ENCODE measurements at regions not wholly inside any gene's neighbourhood (a gene's known extent, or its start where the extent isn't known, plus 50 kb on each side); places are given as distances from the start of the nearest gene placed in this dataset.
"Not testable (repeated sequence)": the region's sequence is repeated elsewhere in the genome, so short reads cannot be mapped to it uniquely, and the experiment has no call there.

DNA sequence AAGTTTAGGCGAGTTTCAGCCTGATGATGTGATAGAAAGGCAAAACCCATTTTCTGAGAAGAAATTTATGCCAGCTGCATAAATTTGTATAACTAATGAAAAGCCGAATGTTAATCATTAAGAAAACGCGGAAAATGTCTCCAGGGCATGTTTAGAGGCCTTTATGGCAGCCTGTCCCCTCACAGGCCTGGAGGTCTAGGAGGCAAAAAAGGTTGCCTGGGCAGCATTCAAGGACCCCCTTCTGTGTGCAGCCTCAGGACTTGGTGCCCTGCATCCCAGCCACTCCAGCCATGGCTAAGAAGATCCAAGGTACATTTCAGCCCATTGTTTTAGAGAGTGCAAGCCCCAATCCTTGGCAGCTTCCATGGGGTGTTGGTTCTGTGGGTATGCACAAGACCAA lies 614.2 kb downstream of the SLITRK5 start:
- H3K36me3 Mint-ChIP-seq: no peaks in the 10 kb centered on the region
- H3K9me3 Mint-ChIP-seq: peaks cover 4% of the 10 kb centered on the region
- DNase-seq (no peak), ATAC-seq (ENCODE audit: low read depth) (no peak)
- H3K4me1 Mint-ChIP-seq: no peaks in the 10 kb centered on the region
- POLR2A ChIA-PET: no interaction called here
- no peaks in the 10 kb centered on the region for H3K27me3 Mint-ChIP-seq
- no peak overlapping the region for H3K27ac Mint-ChIP-seq
- no peak overlapping the region for H3K4me3 Mint-ChIP-seq

DNA sequence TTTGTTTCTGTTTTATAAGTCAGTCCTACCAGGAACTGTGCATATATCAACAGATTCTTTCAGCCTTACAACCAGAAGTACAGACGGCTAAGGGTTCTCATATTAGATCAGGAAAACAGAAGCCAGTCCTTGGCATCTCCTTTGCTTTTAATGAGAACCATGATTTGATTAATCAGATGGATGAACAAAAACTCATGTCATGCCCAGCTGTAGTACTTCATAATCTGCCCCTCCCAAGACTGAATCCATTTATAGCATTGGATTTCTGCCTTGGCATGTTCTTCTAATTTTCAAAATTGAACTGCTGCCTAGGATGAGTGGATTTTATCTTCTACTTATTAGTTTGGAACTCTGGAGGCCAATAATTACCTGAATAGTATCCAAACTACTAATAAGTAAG lies 617.2 kb downstream of the SLITRK5 start:
- ATAC-seq (ENCODE audit: low read depth) (no peak), DNase-seq (no peak)
- H3K4me1 Mint-ChIP-seq: no peaks in the 10 kb centered on the region
- peaks cover 4% of the 10 kb centered on the region for H3K9me3 Mint-ChIP-seq
- no peaks in the 10 kb centered on the region for H3K36me3 Mint-ChIP-seq
- no peak overlapping the region for H3K4me3 Mint-ChIP-seq
- no peak overlapping the region for H3K27ac Mint-ChIP-seq
- POLR2A ChIA-PET: no interaction called here
- H3K27me3 Mint-ChIP-seq: no peaks in the 10 kb centered on the region

DNA sequence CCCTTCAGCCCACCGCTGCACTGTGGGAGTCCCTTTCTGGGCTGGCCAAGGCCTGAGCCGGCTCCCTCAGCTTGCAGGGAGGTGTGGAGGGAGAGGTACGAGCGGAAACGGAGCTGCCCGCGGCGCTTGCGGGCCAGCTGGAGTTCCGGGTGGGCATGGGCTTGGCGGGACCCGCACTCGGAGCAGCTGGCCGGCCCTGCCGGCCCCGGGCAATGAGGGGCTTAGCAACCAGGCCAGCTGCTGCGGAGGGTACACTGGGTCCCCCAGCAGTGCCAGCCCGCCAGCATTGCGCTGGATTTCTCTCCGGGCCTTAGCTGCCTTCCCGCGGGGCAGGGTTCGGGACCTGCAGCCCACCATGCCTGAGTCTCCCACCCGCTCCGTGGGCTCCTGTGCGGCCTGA lies 620.6 kb downstream of the SLITRK5 start:
- POLR2A ChIA-PET; DNase-seq; ATAC-seq (ENCODE audit: low read depth): not testable (repeated sequence)

DNA sequence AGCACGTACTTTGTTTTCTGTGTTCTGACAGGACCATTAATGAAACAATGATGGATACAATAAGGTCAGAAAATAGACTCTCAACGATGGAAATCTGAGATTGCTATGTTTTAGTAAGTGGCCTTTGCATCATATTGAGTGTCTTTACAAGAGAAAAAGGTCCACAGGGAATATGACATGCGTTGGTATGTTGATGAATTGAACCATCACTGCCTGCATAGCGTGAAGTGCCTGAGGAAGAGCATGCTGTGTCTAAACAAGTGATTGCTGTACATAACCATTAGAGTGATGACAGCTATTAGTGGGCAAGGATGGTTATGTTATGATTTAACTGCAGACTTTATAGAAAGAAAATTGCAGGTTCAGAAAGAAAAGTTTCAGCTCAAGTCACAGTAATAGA lies 623.2 kb downstream of the SLITRK5 start:
- H3K9me3 Mint-ChIP-seq: peaks cover 1% of the 10 kb centered on the region
- ATAC-seq (ENCODE audit: low read depth) (no peak), DNase-seq (no peak)
- H3K4me3 Mint-ChIP-seq: no peak overlapping the region
- no peaks in the 10 kb centered on the region for H3K4me1 Mint-ChIP-seq
- no peaks in the 10 kb centered on the region for H3K27me3 Mint-ChIP-seq
- POLR2A ChIA-PET: no interaction called here
- no peaks in the 10 kb centered on the region for H3K36me3 Mint-ChIP-seq
- H3K27ac Mint-ChIP-seq: no peak overlapping the region

More for the DNA sequence above, 620.6 kb downstream of the SLITRK5 start:
- H3K9me3 Mint-ChIP-seq, H3K27me3 Mint-ChIP-seq, H3K27ac Mint-ChIP-seq, H3K4me1 Mint-ChIP-seq, H3K4me3 Mint-ChIP-seq, H3K36me3 Mint-ChIP-seq: not testable (repeated sequence)

DNA sequence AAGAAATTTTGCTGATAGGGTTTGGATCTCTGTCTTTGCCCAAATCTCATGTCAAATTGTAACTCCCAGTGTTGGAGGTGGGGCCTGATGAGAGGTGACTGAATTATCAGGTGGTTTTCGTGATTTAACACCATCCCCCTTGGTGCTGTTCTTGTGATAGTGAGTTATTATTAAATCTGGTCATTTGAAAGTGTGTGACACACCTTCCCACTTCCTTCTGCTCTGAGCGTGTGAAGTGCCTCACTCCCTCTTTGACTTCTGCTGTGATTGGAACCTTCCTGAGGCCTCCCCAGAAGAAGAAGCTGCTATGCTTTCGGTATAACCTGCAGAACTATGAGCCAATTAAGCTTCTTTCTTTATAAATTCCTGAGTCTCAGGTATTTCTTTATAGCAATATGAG lies 632.0 kb downstream of the SLITRK5 start:
- H3K27me3 Mint-ChIP-seq: no peaks in the 10 kb centered on the region
- no peaks in the 10 kb centered on the region for H3K36me3 Mint-ChIP-seq
- H3K4me1 Mint-ChIP-seq: no peaks in the 10 kb centered on the region
- H3K27ac Mint-ChIP-seq: no peak overlapping the region
- peaks cover 9% of the 10 kb centered on the region for H3K9me3 Mint-ChIP-seq
- ATAC-seq (ENCODE audit: low read depth) (no peak), DNase-seq (no peak)
- no peak overlapping the region for H3K4me3 Mint-ChIP-seq
- POLR2A ChIA-PET: no interaction called here

DNA sequence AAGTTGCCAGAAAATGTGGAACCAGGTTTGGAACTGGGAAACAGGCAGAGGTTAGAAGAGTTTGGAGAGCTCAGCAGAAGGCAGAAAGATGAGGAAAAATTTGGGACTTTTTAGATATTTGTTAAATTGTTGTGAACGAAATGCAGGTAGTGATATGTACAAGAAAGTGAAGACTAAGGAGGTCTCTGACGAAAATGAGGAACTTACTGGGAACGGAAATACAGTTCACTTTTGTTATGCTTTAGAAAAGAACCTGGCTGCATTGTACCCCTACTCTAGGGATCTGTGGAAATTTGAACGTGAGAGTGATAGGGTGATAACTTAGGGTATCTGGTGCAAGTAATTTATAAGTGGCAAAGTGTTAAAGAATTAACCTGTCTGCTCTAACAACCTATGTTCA lies 632.4 kb downstream of the SLITRK5 start:
- Mint-ChIP-seq H3K27me3 (no peaks in the 10 kb centered on the region), H3K4me3 (no peak overlapping the region), H3K27ac (no peak overlapping the region), H3K9me3 (peaks cover 9% of the 10 kb centered on the region), H3K36me3 (no peaks in the 10 kb centered on the region), H3K4me1 (no peaks in the 10 kb centered on the region)
- ATAC-seq (ENCODE audit: low read depth) (no peak), DNase-seq (no peak)
- POLR2A ChIA-PET: no interaction called here

DNA sequence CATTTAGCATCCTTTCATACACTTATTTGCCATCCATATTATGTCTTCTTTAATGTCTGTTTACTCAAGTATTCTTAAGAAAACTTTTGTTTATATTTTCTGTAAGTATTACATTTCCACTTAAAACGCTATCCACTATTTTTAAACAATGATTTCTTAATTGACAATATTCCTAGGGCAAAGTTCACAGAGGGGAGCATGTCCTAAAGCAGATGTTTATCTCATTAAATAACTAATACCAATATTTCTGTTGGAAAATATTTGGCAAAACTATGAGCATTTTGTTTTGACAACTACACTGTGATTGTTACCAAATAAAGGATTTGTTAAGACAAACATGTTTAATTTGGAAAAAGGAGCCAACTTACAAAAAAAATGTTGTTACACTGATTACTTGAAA lies 643.3 kb downstream of the SLITRK5 start:
- no peak for ATAC-seq (ENCODE audit: low read depth)
- no peaks in the 10 kb centered on the region for H3K27me3 Mint-ChIP-seq
- POLR2A ChIA-PET: no interaction called here

DNA sequence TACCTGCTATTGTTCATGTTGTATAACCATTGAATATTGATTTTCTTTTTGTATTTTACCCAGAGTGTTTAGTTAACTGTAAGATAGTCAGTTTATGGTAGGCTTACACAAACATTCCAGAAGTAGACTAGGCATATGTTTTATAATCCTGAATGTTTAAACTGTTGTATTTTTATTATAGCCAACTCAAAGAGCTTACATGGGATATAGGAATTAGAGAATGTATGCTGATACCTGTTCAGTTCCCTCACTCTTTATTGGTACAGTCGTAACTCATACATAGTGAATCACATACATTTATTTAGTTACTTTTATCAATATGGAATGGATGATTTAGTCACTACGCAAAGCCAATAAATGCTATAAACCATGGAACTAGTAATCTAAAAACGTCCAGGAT lies 657.9 kb downstream of the SLITRK5 start:
- Mint-ChIP-seq H3K4me3 (no peak overlapping the region), H3K27me3 (no peaks in the 10 kb centered on the region), H3K4me1 (no peaks in the 10 kb centered on the region), H3K9me3 (peaks cover 3% of the 10 kb centered on the region), H3K27ac (no peak overlapping the region), H3K36me3 (no peaks in the 10 kb centered on the region)
- DNase-seq (no peak), ATAC-seq (ENCODE audit: low read depth) (no peak)
- POLR2A ChIA-PET: no interaction called here

More for the DNA sequence above, 643.3 kb downstream of the SLITRK5 start:
- no peaks in the 10 kb centered on the region for H3K4me1 Mint-ChIP-seq
- H3K27ac Mint-ChIP-seq: no peak overlapping the region
- no peak for DNase-seq
- H3K4me3 Mint-ChIP-seq: no peak overlapping the region
- H3K9me3 Mint-ChIP-seq: peaks cover 2% of the 10 kb centered on the region
- no peaks in the 10 kb centered on the region for H3K36me3 Mint-ChIP-seq

DNA sequence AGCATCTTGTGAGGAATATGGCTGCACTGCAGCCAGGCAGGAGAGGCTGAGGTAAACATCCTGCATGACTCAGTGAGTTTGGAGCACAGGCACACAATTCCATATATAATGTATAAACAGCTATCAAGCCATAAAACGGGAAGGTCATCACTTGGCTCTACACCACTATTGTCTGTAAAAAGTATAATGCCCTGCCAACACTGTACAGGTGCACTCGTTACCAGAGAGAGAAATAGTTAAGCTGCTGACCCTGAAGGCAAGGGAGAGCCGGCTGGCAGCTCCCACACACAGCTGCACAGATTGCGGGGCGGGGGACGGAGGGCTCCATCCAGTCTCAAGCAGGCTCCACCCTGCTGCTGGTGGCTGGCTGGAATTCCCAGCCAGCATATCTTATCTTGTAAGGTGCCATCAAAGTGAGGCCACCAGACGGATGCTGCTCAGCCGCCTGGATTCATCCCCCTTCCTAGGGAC lies 668.1 kb downstream of the SLITRK5 start:
- POLR2A ChIA-PET: no interaction called here

DNA sequence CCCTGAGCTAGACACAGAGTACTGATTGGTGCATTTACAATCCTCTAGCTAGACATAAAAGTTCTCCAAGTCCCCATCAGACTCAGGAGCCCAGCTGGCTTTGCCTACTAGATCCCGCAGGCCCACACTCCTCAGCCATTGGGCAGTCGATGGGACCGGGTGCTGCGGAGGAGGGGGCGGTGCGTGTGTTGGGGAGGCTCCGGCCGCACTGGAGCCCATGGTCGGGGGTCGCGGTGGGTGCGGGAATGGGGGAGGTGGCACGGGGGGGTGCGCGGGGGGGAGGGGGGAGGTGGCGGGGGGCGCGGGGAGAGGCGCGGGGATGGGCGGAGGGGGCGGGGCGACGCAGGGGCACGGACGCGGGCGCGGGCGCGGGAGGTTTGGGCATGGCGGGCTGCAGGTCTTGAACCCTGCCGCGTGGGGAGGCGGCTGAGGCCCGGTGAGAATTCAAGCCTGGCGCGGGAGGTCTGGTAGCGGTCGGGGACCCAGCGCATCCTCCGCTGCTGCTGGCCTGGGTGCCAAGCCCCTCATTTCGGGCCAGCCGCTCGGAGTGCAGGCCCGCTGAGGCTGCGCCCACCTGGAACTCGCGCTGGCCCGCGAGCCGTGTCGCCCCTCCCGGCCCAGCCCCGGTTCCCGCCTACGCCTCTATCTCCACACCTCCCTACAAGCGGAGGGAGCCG lies 674.1 kb downstream of the SLITRK5 start:
- no peaks in the 10 kb centered on the region for H3K4me1 Mint-ChIP-seq
- POLR2A ChIA-PET: no interaction called here
- peaks cover 6% of the 10 kb centered on the region for H3K9me3 Mint-ChIP-seq
- ATAC-seq (ENCODE audit: low read depth) (no peak), DNase-seq (no peak)
- no peaks in the 10 kb centered on the region for H3K36me3 Mint-ChIP-seq
- no peak overlapping the region for H3K4me3 Mint-ChIP-seq
- H3K27ac Mint-ChIP-seq: no peak overlapping the region
- H3K27me3 Mint-ChIP-seq: no peaks in the 10 kb centered on the region

More for the DNA sequence above, 668.1 kb downstream of the SLITRK5 start:
- no peaks in the 10 kb centered on the region for H3K4me1 Mint-ChIP-seq
- H3K36me3 Mint-ChIP-seq: no peaks in the 10 kb centered on the region
- DNase-seq (no peak), ATAC-seq (ENCODE audit: low read depth) (no peak)
- no peak overlapping the region for H3K4me3 Mint-ChIP-seq
- H3K9me3 Mint-ChIP-seq: peaks cover 6% of the 10 kb centered on the region
- no peak overlapping the region for H3K27ac Mint-ChIP-seq
- no peaks in the 10 kb centered on the region for H3K27me3 Mint-ChIP-seq

DNA sequence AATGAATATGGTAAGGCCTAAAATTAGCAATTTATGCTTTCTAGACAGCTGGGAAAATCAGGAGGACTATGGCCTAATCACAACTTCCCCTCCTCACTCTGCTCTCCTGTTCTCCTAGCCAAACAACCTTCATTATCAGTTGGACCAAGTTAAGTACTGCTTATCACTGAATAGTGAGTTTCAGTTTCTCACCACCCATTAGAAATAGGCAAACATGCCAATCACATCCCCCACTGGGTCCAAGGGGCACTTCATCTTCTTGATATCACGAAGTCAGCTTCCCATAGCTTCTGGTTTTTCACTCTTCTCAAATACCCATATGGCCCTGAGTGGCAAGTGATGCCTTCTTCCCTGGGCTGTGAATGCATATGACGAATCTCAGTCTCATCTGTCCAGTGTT lies 689.6 kb downstream of the SLITRK5 start:
- no peak for ATAC-seq (ENCODE audit: low read depth)
- H3K36me3 Mint-ChIP-seq: no peaks in the 10 kb centered on the region

DNA sequence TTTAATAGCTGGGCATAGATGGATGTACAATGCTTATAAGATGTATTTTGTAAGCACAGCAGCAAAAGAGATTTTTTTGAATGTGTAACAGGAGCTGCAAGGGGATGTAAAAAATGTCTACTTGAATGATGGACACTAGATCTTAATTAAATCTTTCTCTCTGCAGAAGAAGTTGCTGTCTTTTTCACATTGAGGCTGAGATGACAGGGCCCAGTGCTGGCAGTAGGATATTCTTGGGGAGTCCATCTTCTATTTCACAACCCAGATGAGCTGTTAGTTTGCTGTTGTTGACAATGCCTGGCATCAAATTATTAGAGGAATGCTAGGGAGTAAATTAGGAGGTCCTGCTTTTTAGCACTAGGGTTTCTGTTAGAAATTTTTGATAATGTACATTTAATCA lies 698.7 kb downstream of the SLITRK5 start:
- DNase-seq (no peak), ATAC-seq (ENCODE audit: low read depth) (no peak)
- H3K9me3 Mint-ChIP-seq: no peaks in the 10 kb centered on the region
- no peak overlapping the region for H3K27ac Mint-ChIP-seq
- H3K36me3 Mint-ChIP-seq: no peaks in the 10 kb centered on the region
- H3K27me3 Mint-ChIP-seq: no peaks in the 10 kb centered on the region
- H3K4me3 Mint-ChIP-seq: no peak overlapping the region
- POLR2A ChIA-PET: no interaction called here
- no peaks in the 10 kb centered on the region for H3K4me1 Mint-ChIP-seq

More for the DNA sequence above, 689.6 kb downstream of the SLITRK5 start:
- H3K9me3 Mint-ChIP-seq: peaks cover 3% of the 10 kb centered on the region
- H3K4me1 Mint-ChIP-seq: no peaks in the 10 kb centered on the region
- no peak overlapping the region for H3K4me3 Mint-ChIP-seq
- no peak for DNase-seq
- no peak overlapping the region for H3K27ac Mint-ChIP-seq
- POLR2A ChIA-PET: no interaction called here
- H3K27me3 Mint-ChIP-seq: no peaks in the 10 kb centered on the region

DNA sequence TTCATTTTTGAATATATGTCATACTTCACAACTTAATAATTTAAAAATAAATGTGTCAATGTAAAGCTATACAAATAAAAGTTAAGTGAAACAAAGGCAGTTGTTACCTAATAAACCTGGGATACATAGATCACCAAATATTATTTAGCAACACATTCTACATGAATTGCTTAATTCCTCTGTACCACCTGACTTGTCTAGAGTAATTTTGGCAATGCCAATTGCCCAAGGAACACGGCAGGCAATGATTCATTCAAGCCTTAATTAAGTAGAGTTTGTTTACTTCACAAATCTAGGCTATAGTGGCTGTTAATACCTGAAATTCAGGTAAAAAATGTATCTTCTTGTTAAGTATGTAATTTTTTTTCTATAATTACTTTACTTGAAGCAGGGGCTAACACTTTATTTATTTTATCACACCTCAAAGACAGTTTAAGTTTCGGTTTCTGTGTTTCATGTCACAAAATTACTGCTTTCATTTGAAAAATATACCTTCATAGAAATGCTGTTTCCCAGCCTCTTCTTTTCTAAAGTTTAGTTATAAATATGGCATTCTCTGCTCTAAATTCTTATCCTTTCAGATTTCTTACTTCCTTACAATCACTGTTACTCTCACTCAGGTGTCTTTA lies 705.7 kb downstream of the SLITRK5 start:
- ATAC-seq (ENCODE audit: low read depth) (no peak), DNase-seq (no peak)
- H3K36me3 Mint-ChIP-seq: no peaks in the 10 kb centered on the region
- H3K27me3 Mint-ChIP-seq: no peaks in the 10 kb centered on the region
- H3K4me1 Mint-ChIP-seq: no peaks in the 10 kb centered on the region
- no peak overlapping the region for H3K27ac Mint-ChIP-seq
- peaks cover 3% of the 10 kb centered on the region for H3K9me3 Mint-ChIP-seq
- POLR2A ChIA-PET: no interaction called here
- H3K4me3 Mint-ChIP-seq: no peak overlapping the region

DNA sequence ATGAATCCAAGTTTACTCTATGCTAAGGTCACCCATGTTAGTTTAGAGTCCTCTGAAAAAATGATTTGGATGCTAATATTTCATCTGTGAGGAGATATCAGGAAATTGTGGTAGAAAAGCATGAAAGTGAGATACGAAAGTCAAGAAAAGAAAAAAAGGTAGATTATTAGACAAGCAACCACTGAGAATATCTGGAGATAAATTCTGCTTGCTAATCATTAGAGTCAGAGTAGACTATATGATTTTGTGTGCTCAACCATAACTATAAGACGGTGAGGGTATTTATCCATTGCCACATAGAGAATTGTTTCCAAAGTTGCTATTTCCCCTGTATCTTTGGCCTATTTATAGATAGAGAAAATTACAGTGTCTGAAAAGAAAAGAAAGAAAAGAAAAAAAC lies 706.7 kb downstream of the SLITRK5 start:
- Mint-ChIP-seq H3K4me3 (no peak overlapping the region), H3K4me1 (no peaks in the 10 kb centered on the region), H3K27ac (no peak overlapping the region), H3K36me3 (no peaks in the 10 kb centered on the region), H3K27me3 (no peaks in the 10 kb centered on the region), H3K9me3 (peaks cover 3% of the 10 kb centered on the region)
- ATAC-seq (ENCODE audit: low read depth) (no peak), DNase-seq (no peak)
- POLR2A ChIA-PET: no interaction called here
